Activated naive CD8-positive, alpha-beta T cell treated with anti-CD3 and anti-CD28 coated beads, Interleukin-2, amount 10 ng/mL, durations not matched to agents 7 days and 5 days (primary cell): ENCODE measurements at regions not wholly inside any gene's neighbourhood (a gene's known extent, or its start where the extent isn't known, plus 50 kb on each side); places are given as distances from the start of the nearest gene placed in this dataset.

Source experiments
- ATAC-seq: fragments of 150-1000 bp; cut with Tn5 transposase; one replicate; pipeline ENCODE4 v1.10.0; 2021; ENCODE audit warnings: low read depth, moderate library complexity
- POLR2A ChIA-PET: fragments of 350-600 bp; sonication (Branson Sonifier 250); formaldehyde crosslinking; loops from one replicate; lab custom pipeline; 2021; ENCODE audit warnings: antibody characterized with exemption; lab: Charles Lee
- DNase-seq: peaks from one replicate; pipeline ENCODE4 v3.0.0; 2021
- H3K27ac Mint-ChIP-seq: one replicate; pipeline ENCODE4 v1.8.0; 2022; ENCODE audit warnings: mild to moderate bottlenecking, mixed read lengths
- H3K27me3 Mint-ChIP-seq: one replicate; pipeline ENCODE4 v1.8.0; 2022; ENCODE audit warnings: mild to moderate bottlenecking, moderate library complexity, mixed read lengths
- H3K36me3 Mint-ChIP-seq: one replicate; pipeline ENCODE4 v1.8.0; 2021; ENCODE audit warnings: mild to moderate bottlenecking, mixed read lengths
- H3K4me1 Mint-ChIP-seq: one replicate; pipeline ENCODE4 v1.8.0; 2021; ENCODE audit warnings: mixed read lengths
- H3K4me3 Mint-ChIP-seq: one replicate; pipeline ENCODE4 v1.8.0; 2022; ENCODE audit warnings: mild to moderate bottlenecking, moderate library complexity, mixed read lengths
- H3K9me3 Mint-ChIP-seq: one replicate; pipeline ENCODE4 v1.8.0; 2021; ENCODE audit warnings: mixed read lengths

DNA sequence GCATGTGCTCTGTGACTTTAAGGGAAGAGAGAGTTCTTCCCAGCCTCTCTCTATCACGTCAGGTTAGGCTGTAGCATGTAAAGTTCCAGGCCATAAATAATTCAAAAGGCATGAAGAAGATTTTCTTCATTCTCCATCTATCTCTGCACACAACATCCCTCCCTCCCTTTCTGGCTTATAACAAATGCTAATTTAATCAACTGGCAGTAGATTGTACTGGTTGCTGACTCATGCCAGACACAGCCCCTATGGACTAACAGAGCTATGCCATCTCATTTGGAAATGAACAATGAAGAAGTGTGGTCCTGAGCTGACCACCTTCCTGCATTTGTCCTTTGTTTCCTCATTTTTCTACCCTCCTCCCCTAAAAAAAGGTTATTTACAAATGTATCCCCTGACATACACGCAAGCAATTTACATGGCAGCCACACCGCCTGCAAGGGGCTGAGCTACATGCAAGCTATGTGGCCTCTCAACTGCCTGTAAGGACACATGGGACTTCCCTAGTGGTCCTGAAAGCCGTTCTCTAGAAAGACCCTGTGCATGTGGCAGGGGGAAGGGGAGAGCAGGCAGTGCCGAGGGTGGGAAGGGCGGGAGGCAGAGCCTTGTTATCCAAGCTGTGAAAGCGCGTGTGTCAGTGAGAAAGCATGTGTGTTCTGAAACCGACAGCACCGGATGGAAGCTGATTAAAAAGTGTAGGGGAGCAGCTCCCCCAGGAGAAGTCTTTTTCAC, 90.9 kb upstream of the KLF7 start:
- Mint-ChIP-seq H3K36me3 (no peaks in the 10 kb centered on the region), H3K4me1 (no peaks in the 10 kb centered on the region), H3K27ac (no peak overlapping the region), H3K4me3 (no peak overlapping the region), H3K27me3 (peaks cover 9% of the 10 kb centered on the region), H3K9me3 (no peaks in the 10 kb centered on the region)
- ATAC-seq, result no peak
- POLR2A ChIA-PET, result no interaction called here
- DNase-seq, result no peak

DNA sequence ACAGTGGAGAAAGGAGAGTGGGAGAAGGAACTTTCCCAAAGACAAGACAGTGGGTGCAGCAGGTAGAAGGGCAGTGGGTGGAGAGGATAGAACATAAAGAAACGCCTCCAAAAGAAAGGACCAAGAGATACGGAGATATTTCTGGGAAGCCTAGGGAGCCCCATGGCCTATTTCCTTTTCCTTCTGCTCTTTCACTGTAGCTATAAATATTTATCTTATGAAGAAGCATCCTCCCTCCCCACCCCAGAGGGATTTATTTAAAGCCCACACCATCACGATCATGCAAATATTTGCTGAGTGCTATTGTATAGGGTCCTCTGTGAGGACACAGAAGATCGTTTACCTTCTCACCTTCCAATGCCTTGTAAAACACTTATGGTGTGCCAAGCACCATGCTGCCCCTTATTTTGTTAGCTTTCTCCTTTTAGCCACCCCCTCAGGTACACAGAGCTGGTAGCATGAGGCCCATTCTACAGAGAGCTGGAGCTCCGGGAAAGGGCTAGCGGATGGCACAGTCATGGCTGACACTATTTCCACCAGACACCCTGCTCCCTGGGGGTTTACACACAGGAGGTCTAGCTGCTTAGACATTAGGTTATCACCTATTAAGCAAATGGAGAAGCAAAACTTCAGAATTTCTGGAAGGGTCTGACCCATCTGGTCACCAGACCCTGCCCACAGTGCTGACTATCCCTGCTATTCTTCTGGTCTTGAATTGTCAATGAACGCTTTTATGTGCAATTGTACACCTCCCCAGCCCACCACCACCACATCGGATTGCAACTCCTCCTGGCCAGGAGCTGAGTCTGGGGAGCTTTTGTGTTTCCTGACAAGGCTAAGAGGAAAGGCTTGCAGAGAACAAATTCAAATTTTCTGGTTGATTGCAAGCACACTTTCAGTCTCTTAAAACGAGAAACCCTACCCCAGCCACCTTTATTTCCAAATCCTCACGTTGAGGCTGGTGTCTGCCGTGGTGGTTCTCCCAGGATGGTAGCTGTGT, 91.8 kb upstream of the KLF7 start:
- Mint-ChIP-seq H3K27ac (no peak overlapping the region), H3K4me3 (no peak overlapping the region), H3K27me3 (peaks cover 9% of the 10 kb centered on the region), H3K9me3 (no peaks in the 10 kb centered on the region), H3K4me1 (no peaks in the 10 kb centered on the region), H3K36me3 (no peaks in the 10 kb centered on the region)
- ATAC-seq (no peak), DNase-seq (no peak)
- POLR2A ChIA-PET, result no interaction called here

- POLR2A ChIA-PET, result no interaction called here
- H3K36me3 Mint-ChIP-seq, result no peaks in the 10 kb centered on the region
- H3K4me1 Mint-ChIP-seq, result no peaks in the 10 kb centered on the region
- ATAC-seq (no peak), DNase-seq (no peak)
- peaks cover 3% of the 10 kb centered on the region for H3K9me3 Mint-ChIP-seq
- no peak overlapping the region for H3K4me3 Mint-ChIP-seq
- H3K27me3 Mint-ChIP-seq, result peaks cover 8% of the 10 kb centered on the region
- H3K27ac Mint-ChIP-seq, result no peak overlapping the region
Measured at GRCh38 chr2:207258263-207258991, 92.7 kb upstream of the KLF7 start.

- DNase-seq (no peak), ATAC-seq (no peak)
- Mint-ChIP-seq H3K36me3 (no peaks in the 10 kb centered on the region), H3K27me3 (peaks cover 6% of the 10 kb centered on the region), H3K4me1 (no peaks in the 10 kb centered on the region), H3K4me3 (no peak overlapping the region), H3K9me3 (peaks cover 3% of the 10 kb centered on the region), H3K27ac (no peak overlapping the region)
- POLR2A ChIA-PET, result no interaction called here
Measured at GRCh38 chr2:207260021-207260420, 94.3 kb upstream of the KLF7 start.

DNA sequence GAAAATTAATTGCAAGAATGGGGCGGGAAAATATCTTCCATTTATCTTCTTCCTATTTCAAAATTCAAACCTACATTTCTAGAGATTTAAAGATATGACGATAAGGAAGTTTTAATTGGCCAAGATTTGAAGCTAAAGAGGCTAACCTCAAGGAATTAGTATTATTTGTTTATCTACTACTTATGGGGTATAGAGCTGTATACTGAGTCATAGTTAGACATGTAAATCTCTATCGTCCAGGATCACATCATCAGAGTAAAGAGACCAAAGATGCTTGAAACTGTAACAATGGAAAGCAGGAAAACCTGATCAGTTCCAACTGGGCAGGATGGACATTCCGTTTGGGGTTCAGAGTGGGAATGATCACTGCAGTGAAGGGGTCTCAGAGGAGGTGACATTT, 95.2 kb upstream of the KLF7 start:
- no peak overlapping the region for H3K4me3 Mint-ChIP-seq
- DNase-seq (no peak), ATAC-seq (no peak)
- POLR2A ChIA-PET, result no interaction called here
- no peaks in the 10 kb centered on the region for H3K36me3 Mint-ChIP-seq
- H3K27ac Mint-ChIP-seq, result no peak overlapping the region
- no peaks in the 10 kb centered on the region for H3K4me1 Mint-ChIP-seq
- H3K27me3 Mint-ChIP-seq, result peaks cover 6% of the 10 kb centered on the region
- peaks cover 5% of the 10 kb centered on the region for H3K9me3 Mint-ChIP-seq

GRCh38 chr2:207264310-207264709, 98.6 kb upstream of the KLF7 start:
- no peak overlapping the region for H3K4me3 Mint-ChIP-seq
- DNase-seq (no peak), ATAC-seq (no peak)
- H3K36me3 Mint-ChIP-seq, result no peaks in the 10 kb centered on the region
- H3K27me3 Mint-ChIP-seq, result peaks cover 4% of the 10 kb centered on the region
- H3K4me1 Mint-ChIP-seq, result no peaks in the 10 kb centered on the region
- POLR2A ChIA-PET, result no interaction called here
- no peak overlapping the region for H3K27ac Mint-ChIP-seq
- H3K9me3 Mint-ChIP-seq, result peaks cover 5% of the 10 kb centered on the region

GRCh38 chr2:207265332-207265731, 99.6 kb upstream of the KLF7 start:
- Mint-ChIP-seq H3K27ac (no peak overlapping the region), H3K36me3 (no peaks in the 10 kb centered on the region), H3K4me1 (no peaks in the 10 kb centered on the region), H3K4me3 (no peak overlapping the region), H3K9me3 (peaks cover 5% of the 10 kb centered on the region), H3K27me3 (peaks cover 3% of the 10 kb centered on the region)
- DNase-seq (no peak), ATAC-seq (no peak)
- POLR2A ChIA-PET, result no interaction called here

DNA sequence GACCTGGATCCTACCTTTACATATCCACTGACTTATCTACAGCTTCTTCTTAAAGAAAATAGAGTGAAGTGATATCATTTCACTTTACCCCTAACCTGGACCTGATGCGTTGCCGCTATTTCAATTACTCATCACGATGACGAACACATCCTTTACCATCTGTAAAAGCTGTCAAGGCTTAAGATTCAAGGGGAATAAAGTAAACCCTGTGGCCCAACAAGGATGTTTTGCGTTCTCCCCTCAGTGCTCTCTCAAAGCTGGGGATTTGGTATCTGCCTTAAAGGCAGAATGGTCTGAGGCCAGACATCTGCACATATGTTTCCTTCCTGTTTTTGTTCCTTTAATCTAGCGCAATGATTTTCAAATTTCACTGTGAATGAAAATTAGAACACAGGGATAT, 100.1 kb upstream of the KLF7 start:
- Mint-ChIP-seq H3K9me3 (peaks cover 5% of the 10 kb centered on the region), H3K4me3 (no peak overlapping the region), H3K27ac (no peak overlapping the region), H3K27me3 (no peaks in the 10 kb centered on the region), H3K4me1 (no peaks in the 10 kb centered on the region), H3K36me3 (no peaks in the 10 kb centered on the region)
- POLR2A ChIA-PET, result interaction anchor here (0.6 kb wide), 1 partner anchor 228 kb away, joined by 3 read pairs; no protein-coding TSS in a partner anchor
- ATAC-seq, result no peak
- DNase-seq, result no peak

GRCh38 chr2:207266648-207267047, 100.9 kb upstream of the KLF7 start:
- Mint-ChIP-seq H3K36me3 (no peaks in the 10 kb centered on the region), H3K27ac (no peak overlapping the region), H3K9me3 (peaks cover 5% of the 10 kb centered on the region), H3K4me3 (no peak overlapping the region), H3K27me3 (no peaks in the 10 kb centered on the region), H3K4me1 (no peaks in the 10 kb centered on the region)
- POLR2A ChIA-PET, result interaction anchor here (0.6 kb wide), 1 partner anchor 228 kb away, joined by 3 read pairs; no protein-coding TSS in a partner anchor
- DNase-seq (no peak), ATAC-seq (no peak)

GRCh38 chr2:207269038-207269437, 103.3 kb upstream of the KLF7 start:
- no peaks in the 10 kb centered on the region for H3K27me3 Mint-ChIP-seq
- DNase-seq (no peak), ATAC-seq (no peak)
- no peak overlapping the region for H3K4me3 Mint-ChIP-seq
- H3K36me3 Mint-ChIP-seq, result no peaks in the 10 kb centered on the region
- POLR2A ChIA-PET, result no interaction called here
- no peak overlapping the region for H3K27ac Mint-ChIP-seq
- no peaks in the 10 kb centered on the region for H3K4me1 Mint-ChIP-seq
- H3K9me3 Mint-ChIP-seq, result peaks cover 3% of the 10 kb centered on the region

GRCh38 chr2:207274530-207275189, 108.9 kb upstream of the KLF7 start:
- H3K27ac Mint-ChIP-seq, result no peak overlapping the region
- no peak overlapping the region for H3K4me3 Mint-ChIP-seq
- H3K36me3 Mint-ChIP-seq, result no peaks in the 10 kb centered on the region
- no peaks in the 10 kb centered on the region for H3K9me3 Mint-ChIP-seq
- no peak for DNase-seq
- H3K4me1 Mint-ChIP-seq, result no peaks in the 10 kb centered on the region
- no peaks in the 10 kb centered on the region for H3K27me3 Mint-ChIP-seq
- POLR2A ChIA-PET, result no interaction called here
- ATAC-seq, result no peak

DNA sequence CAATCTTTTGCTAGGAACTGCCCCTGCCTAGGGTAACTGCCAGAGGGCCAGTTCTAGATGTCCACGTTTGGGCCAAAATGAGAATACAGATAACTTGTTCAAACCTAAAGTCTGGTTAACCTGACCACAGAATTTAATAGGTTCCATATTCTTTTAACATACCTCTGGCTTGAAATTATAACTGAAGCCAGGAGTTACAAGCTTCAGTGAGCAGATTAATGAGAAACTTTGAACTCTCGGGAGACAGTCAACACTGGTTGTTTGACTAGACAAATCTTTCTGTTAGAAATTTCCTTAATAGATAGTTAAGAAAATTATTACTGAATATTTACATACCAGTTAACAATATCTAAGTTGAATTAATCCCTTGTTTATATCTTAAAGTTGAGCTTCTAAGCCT, 110.0 kb upstream of the KLF7 start:
- H3K27ac Mint-ChIP-seq, result no peak overlapping the region
- H3K4me3 Mint-ChIP-seq, result no peak overlapping the region
- no peaks in the 10 kb centered on the region for H3K4me1 Mint-ChIP-seq
- POLR2A ChIA-PET, result no interaction called here
- ATAC-seq (no peak), DNase-seq (no peak)
- H3K9me3 Mint-ChIP-seq, result no peaks in the 10 kb centered on the region
- H3K36me3 Mint-ChIP-seq, result no peaks in the 10 kb centered on the region
- no peaks in the 10 kb centered on the region for H3K27me3 Mint-ChIP-seq

GRCh38 chr2:207276248-207276647, 110.5 kb upstream of the KLF7 start:
- H3K9me3 Mint-ChIP-seq, result no peaks in the 10 kb centered on the region
- no peak for ATAC-seq
- no peaks in the 10 kb centered on the region for H3K4me1 Mint-ChIP-seq

More at GRCh38 chr2:207276248-207276647, 110.5 kb upstream of the KLF7 start:
- Mint-ChIP-seq H3K27me3 (no peaks in the 10 kb centered on the region), H3K4me3 (no peak overlapping the region), H3K27ac (no peak overlapping the region), H3K36me3 (no peaks in the 10 kb centered on the region)
- POLR2A ChIA-PET, result no interaction called here
- no peak for DNase-seq
